ENCODE measurements at regions not wholly inside any gene's neighbourhood (a gene's known extent, or its start where the extent isn't known, plus 50 kb on each side); places are given as distances from the start of the nearest gene placed in this dataset.

DNA sequence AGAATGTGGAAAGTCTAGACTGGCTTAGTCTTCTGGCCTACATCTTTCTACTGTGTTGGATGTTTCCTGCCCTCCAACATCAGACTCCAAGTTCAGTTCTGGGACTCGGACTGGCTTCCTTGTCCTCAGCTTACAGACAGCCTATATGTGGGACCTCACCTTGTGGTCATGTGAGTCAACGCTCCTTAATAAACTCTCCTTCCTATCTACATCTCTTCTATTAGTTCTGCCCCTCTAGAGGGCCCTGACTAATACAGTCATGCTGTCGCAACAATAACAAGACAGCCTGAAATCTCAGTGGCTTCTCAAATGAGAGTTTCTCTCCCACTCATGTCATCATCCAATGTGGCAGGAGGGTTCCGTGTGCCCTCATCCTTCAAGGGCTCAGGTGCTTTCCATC, 347.8 kb downstream of the MZT1 start:
- TF ChIP-seq, protein P1, sequence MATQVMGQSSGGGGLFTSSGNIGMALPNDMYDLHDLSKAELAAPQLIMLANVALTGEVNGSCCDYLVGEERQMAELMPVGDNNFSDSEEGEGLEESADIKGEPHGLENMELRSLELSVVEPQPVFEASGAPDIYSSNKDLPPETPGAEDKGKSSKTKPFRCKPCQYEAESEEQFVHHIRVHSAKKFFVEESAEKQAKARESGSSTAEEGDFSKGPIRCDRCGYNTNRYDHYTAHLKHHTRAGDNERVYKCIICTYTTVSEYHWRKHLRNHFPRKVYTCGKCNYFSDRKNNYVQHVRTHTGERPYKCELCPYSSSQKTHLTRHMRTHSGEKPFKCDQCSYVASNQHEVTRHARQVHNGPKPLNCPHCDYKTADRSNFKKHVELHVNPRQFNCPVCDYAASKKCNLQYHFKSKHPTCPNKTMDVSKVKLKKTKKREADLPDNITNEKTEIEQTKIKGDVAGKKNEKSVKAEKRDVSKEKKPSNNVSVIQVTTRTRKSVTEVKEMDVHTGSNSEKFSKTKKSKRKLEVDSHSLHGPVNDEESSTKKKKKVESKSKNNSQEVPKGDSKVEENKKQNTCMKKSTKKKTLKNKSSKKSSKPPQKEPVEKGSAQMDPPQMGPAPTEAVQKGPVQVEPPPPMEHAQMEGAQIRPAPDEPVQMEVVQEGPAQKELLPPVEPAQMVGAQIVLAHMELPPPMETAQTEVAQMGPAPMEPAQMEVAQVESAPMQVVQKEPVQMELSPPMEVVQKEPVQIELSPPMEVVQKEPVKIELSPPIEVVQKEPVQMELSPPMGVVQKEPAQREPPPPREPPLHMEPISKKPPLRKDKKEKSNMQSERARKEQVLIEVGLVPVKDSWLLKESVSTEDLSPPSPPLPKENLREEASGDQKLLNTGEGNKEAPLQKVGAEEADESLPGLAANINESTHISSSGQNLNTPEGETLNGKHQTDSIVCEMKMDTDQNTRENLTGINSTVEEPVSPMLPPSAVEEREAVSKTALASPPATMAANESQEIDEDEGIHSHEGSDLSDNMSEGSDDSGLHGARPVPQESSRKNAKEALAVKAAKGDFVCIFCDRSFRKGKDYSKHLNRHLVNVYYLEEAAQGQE (IDR thresholded peaks at IDR 0.05; ENCODE audit: low read depth): no peak
- TF ChIP-seq RAD21 (IDR thresholded peaks at IDR 0.05; ENCODE audit: low read depth) (no peak), EP300 (IDR thresholded peaks at IDR 0.05; ENCODE audit: borderline replicate concordance) (no peak), ZBTB7A (IDR thresholded peaks at IDR 0.05; ENCODE audit: low read depth) (no peak)
- TF ChIP-seq, protein P2, sequence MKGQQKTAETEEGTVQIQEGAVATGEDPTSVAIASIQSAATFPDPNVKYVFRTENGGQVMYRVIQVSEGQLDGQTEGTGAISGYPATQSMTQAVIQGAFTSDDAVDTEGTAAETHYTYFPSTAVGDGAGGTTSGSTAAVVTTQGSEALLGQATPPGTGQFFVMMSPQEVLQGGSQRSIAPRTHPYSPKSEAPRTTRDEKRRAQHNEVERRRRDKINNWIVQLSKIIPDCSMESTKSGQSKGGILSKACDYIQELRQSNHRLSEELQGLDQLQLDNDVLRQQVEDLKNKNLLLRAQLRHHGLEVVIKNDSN (IDR thresholded peaks at IDR 0.05): no peak
